ENCODE measurements at regions not wholly inside any gene's neighbourhood (a gene's known extent, or its start where the extent isn't known, plus 50 kb on each side); places are given as distances from the start of the nearest gene placed in this dataset.

DNA sequence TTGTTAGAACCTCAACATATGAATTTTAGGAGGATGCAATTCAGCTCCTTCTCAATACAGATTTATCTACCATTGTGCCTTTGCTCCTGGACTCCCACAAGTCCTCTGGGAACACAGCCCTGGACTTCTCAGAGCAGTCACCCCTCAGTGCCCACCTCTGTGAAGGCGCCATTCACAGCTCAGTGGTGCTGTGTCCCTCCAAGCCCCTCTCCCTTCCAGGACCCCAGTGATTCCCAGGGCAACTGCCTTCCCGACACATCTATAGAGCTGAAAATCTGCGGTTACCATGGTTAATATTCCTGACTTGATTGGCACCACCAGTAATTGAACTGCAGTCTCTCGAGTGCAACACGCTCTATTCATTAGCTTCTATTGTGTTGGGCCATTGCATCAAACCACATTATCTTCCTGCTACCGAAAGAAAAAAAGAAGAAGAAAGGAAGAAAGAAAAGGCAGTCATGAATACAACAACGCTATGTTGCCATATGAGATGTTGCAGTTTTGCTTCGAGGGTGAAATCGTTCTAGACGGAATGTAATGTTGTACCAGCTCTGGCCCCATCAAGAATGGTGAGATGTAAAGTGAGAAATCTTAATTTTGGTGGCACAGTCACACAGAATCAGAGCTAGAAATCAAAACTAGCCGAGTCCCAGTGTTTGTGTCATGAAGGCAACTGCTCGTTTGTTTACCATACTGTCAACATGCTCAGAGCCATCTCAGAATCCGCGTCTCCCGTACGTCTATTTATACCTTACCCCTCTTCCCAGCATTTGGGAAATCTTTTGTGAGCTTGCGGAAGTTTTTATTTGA lies 524.0 kb upstream of the ID2 start:
- no peak for DNase-seq (ENCODE audit: low read depth, low spot score)

- no peak for DNase-seq (ENCODE audit: low read depth, low spot score)
These were observed 523.1 kb upstream of the ID2 start for GRCh38 chr2:8158711-8159110.

- DNase-seq (ENCODE audit: low read depth, low spot score), result no peak
These were observed 522.5 kb upstream of the ID2 start for GRCh38 chr2:8159211-8159965.

- DNase-seq (ENCODE audit: low read depth, low spot score), result no peak
These were observed 521.8 kb upstream of the ID2 start for GRCh38 chr2:8159966-8160603.

DNA sequence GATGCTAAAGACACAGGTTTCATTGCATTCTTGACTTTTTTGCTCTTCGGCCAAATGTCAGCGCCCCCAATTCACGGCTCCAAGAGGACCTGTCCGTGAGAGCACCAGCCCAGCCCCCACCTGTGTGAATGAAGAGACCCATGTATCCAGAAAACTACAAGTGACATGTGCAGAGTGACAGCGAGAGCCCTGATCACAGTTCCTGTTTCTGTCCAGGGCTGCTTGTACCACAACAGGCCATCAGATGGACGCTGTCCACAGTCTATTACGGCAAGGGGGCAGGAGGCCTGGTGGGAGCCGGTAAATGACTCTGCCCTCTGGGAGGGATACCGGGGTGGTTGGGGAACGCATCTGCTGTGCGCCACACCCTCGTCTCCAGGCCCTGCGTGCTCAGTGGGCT lies 520.9 kb upstream of the ID2 start:
- DNase-seq (ENCODE audit: low read depth, low spot score), result no peak

GRCh38 chr2:8162552-8162951 lies 519.3 kb upstream of the ID2 start:
- DNase-seq (ENCODE audit: low read depth, low spot score), result no peak

DNA sequence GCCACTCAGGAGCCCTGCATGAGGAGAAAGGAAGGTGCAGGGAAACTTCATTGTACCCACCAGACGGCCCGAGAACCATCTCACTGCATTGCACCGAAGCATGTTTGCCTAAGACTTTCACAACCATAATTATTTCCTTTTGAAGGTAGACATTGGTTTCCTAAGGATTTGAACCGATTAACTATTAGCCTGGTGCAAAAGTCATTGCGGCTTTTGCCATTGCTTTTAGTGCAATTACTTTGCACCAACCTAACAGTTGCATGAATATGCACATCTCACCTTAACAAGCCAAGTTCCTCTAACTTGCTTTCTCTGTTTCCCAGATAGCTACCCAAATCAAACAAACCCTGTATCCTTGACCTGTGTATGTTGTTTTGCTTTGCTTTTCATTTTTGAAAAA lies 516.3 kb upstream of the ID2 start:
- no peak for DNase-seq (ENCODE audit: low read depth, low spot score)

DNA sequence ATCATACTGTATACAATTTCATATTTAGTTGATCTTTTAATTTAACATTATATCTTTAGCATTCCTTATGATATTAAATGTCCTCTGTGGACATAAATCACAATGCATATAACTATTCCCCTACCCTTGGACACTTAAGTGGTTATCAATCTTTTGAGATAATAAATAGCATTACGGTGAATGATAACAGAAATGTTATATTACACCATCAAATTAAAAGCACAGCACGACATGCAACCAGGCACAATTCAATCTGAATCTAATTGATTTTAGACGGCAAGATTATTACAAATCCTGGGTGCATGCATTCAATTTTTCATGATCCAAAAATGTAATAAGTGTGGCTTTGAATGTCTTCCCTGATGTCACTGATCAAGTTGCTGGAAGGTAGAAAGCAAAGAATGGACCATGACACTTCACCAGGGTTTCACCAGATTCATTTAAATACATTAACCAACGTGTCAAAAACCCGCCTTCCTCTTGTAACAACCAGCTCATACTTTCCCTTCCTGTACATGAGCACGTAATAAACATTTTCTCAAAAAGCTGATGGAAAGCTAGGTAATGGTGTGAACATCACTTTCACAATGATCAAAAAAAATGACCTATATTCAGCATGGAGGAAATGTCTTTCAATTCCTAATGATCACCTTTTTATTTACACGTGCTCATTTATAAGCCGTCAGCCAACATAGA lies 513.7 kb upstream of the ID2 start:
- DNase-seq (ENCODE audit: low read depth, low spot score), result no peak

DNA sequence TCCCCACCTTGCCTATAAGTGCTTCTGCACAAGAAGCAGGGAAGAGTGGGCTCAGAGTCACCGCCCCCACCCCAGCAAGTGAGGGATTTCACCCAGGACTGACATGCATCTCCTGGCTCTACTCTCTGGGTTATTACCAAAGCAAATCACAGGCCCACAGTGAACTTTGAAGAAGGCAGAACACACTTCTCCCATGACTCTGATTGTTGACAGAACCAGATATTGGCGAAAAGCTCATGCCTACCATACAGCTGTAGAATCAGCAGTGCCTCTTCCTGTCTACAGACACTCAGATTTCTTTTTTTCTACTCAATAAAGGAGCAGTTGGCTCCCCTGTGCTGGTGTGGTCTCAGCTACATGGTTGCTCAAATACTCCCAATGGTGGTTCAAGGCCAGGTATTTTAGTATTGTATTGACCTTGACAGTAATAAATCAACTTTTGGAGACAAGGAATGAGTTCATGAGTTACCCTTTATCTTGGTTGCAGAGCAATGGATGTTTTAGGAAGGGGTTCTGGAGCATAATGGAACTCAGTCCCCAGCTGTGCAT lies 512.9 kb upstream of the ID2 start:
- DNase-seq (ENCODE audit: low read depth, low spot score), result no peak

- peak; percentile 64 for DNase-seq (ENCODE audit: low read depth, low spot score)
These were observed 512.4 kb upstream of the ID2 start for GRCh38 chr2:8169443-8169842.

GRCh38 chr2:8170552-8171327 lies 511.1 kb upstream of the ID2 start:
- no peak for DNase-seq (ENCODE audit: low read depth, low spot score)

GRCh38 chr2:8171608-8172007 lies 510.2 kb upstream of the ID2 start:
- no peak for DNase-seq (ENCODE audit: low read depth, low spot score)

DNA sequence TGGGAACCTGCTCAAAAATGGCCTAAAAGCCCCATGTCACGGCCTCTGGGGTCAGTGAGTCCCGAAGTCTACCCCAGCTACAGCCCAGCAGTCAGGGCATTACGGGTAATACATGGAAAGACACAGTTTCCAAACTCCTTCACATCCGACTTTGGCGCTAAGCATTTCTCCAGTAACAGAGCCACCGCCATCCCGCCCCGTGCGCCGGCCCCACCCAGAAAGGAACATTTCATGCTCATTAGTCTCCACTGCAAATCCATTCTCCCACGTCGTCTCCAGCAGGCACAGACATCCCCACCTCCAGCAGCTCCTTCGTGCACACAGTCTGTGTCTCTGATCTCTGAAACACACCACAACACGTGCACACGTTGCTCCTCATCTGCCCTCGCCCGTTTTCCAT lies 509.2 kb upstream of the ID2 start:
- DNase-seq (ENCODE audit: low read depth, low spot score), result no peak

- DNase-seq (ENCODE audit: low read depth, low spot score), result no peak
These were observed 507.1 kb upstream of the ID2 start for GRCh38 chr2:8174641-8175257.

- DNase-seq (ENCODE audit: low read depth, low spot score), result no peak
These were observed 505.0 kb upstream of the ID2 start for GRCh38 chr2:8176887-8177286.

GRCh38 chr2:8177566-8177965 lies 504.3 kb upstream of the ID2 start:
- DNase-seq (ENCODE audit: low read depth, low spot score), result no peak

GRCh38 chr2:8178911-8179310 lies 502.9 kb upstream of the ID2 start:
- no peak for DNase-seq (ENCODE audit: low read depth, low spot score)

- no peak for DNase-seq (ENCODE audit: low read depth, low spot score)
These were observed 492.5 kb upstream of the ID2 start for GRCh38 chr2:8189316-8189715.

DNA sequence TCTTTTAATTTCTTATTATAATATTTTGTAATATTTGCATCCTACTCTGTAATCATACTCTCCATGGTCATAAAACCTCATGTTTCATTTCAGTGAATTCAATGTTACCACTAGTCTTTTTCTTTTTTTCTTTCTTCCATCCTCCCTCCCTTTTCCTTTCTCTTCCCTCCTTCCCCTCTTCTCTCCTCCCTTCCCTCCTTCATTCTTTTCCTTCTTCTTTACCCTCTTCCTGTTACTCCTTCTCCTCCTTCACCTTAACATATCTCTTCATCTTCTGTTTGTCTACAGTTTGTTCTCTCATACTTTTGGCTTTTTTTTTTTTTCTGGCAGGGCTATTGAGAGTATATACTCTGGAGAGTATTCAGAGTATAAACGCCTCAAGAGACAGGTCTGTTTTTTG lies 491.6 kb upstream of the ID2 start:
- no peak for DNase-seq (ENCODE audit: low read depth, low spot score)

DNA sequence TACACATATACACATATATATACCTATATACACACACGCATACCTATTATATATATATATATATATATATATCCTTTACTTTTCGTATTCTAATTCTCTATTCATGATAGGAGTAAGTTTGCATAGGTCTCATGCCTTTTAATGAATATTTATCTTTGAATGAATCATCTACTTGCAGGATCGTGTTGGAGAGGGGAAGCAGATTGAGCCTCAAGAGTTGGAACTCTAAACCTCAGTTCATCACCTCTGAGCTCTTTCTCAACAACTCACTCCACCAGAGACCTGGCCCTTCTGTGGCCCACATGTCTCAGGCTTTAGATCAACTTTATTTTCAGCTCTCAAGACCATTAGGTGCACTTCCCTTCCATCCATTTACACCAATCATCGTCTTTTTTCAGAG lies 490.4 kb upstream of the ID2 start:
- no peak for DNase-seq (ENCODE audit: low read depth, low spot score)

DNA sequence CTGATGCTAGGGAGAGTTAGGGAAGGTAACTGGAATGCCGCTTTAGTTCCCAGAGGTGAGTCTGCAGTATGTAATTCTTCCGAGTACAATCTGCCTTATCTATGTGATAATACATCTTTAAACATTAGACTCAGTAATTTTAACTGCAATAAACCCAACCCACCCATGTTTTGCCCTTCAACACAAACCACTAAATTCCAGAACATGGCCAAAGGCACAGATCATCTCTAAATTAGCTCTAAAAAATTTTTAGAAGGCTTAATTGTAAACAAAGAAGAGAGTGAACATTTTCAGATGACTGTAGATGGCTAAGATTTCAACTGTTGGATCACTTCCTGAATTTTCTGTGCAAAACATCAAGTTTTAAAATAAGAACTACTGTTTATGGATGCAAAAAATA lies 488.7 kb upstream of the ID2 start:
- DNase-seq (ENCODE audit: low read depth, low spot score), result no peak

All from smooth muscle cell of the brain vasculature (primary cell).